Upper lobe of left lung (tissue), 4 donors: ENCODE measurements at regions not wholly inside any gene's neighbourhood (a gene's known extent, or its start where the extent isn't known, plus 50 kb on each side); places are given as distances from the start of the nearest gene placed in this dataset.

ENCODE experiments used
- CTCF ChIP-seq, 6 experiments: fragments of 450-650 bp in 4 of 6; fragments of 200-600 bp in 2 of 6; sonication (generic) in 2 of 6; IDR thresholded peaks; one replicate each; pipeline ENCODE4 v1.5.1; 2016 to 2019; ENCODE audit warnings: antibody characterized with exemption in 6 of 6
- POLR2A ChIP-seq, 4 donors: fragments of 450-650 bp; IDR thresholded peaks; one replicate each; pipeline ENCODE4 v1.5.1; 2016 to 2017; ENCODE audit warnings: antibody characterized with exemption in 4 of 4, mild to moderate bottlenecking in 2 of 4

GRCh38 chr2:20940856-20941255 lies 103.0 kb downstream of the APOB start:
- TF ChIP-seq POLR2A (IDR thresholded peaks at IDR 0.05), result no peak
- TF ChIP-seq CTCF (IDR thresholded peaks at IDR 0.05), result no peak
